DMS153 treated with DMSO at 0.1 percent for 48 hours (cell line): ENCODE measurements at regions not wholly inside any gene's neighbourhood (a gene's known extent, or its start where the extent isn't known, plus 50 kb on each side); places are given as distances from the start of the nearest gene placed in this dataset.

Experiments
- DNase-seq: peaks from one replicate; lab custom pipeline; 2025; ENCODE audit not compliant: unreplicated experiment; lab: John Stamatoyannopoulos, UW

GRCh38 chr14:32254952-32255679 is 52.0 kb upstream of the RNU6-8 start:
- DNase-seq: peak; percentile 2

GRCh38 chr14:32255789-32256188 is 52.7 kb upstream of the RNU6-8 start:
- DNase-seq: no peak

GRCh38 chr14:32256576-32256975 is 53.5 kb upstream of the RNU6-8 start:
- DNase-seq: no peak

GRCh38 chr14:32258336-32258993 is 55.4 kb upstream of the RNU6-8 start:
- DNase-seq: no peak

- DNase-seq: no peak
Measured at GRCh38 chr14:32259368-32260013, 56.4 kb upstream of the RNU6-8 start.

GRCh38 chr14:32263939-32264567 is 61.0 kb upstream of the RNU6-8 start:
- DNase-seq: no peak

- no peak for DNase-seq
Measured at GRCh38 chr14:32265584-32265983, 62.5 kb upstream of the RNU6-8 start.

- DNase-seq: no peak
Measured at GRCh38 chr14:32277998-32278397, 51.1 kb upstream of the AKAP6 start.
